ENCODE measurements at regions not wholly inside any gene's neighbourhood (a gene's known extent, or its start where the extent isn't known, plus 50 kb on each side); places are given as distances from the start of the nearest gene placed in this dataset.

DNA sequence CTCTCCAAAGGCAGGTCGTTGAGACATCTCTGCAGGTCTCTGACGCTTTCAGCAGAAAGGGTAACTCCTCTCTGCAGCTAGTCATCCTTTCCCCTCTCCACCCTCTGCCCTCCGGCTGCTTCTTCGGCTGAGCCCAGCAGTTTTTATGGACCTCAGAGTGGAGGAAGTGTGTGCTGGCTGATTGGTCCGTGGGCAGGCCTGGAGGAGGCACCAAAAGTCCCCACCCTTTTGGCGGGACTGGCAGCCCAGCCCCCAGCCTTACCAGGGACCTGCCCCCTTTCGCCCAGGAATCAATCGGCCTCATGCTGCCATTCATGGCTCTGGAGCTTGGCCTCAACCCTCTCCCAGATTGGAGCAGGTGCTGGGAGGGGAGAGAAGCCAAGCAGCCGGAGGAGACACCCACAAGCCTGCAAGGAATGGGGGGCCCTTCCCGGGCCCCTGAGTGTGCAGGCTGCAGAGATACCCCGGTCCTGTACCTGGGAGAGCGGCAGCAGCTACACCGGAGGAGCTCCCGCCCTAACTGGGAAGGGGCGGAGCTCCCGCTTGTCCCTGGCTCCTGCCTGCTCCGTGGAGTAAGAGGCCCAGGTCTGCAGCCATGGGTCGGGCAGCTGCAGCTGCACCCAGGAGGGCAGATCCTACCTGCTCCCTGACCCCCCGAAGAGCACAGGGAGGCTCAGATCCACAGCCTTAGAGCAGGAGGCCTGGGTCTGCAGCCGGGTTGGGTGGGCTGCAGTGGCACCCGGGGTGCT, 170.3 kb upstream of the SOX4 start:
- Mint-ChIP-seq H3K4me1 (no peaks in the 10 kb centered on the region), H3K4me3 (no peak overlapping the region), H3K27ac (no peak overlapping the region), H3K27me3 (no peaks in the 10 kb centered on the region), H3K9me3 (ENCODE audit: insufficient read depth) (peaks cover 3% of the 10 kb centered on the region)
- ChIA-PET POLR2A (no interaction called here), CTCF (no interaction called here)
- Histone ChIP-seq H3K4me1 (ENCODE audit: control insufficient read depth in 2 of 2, insufficient read depth in 2 of 2, low read length in 2 of 2) (no peaks in the 10 kb centered on the region), H3K27me3 (replicated peaks in 1 of 4; ENCODE audit: control extremely low read depth in 1 of 4, control insufficient read depth in 3 of 4, insufficient read depth in 4 of 4, low read length in 3 of 4) (no peaks in the 10 kb centered on the region), H3K9ac (ENCODE audit: low read length) (no peak overlapping the region), H3K36me3 (replicated peaks in 1 of 2; ENCODE audit: control extremely low read depth in 1 of 2, control insufficient read depth in 1 of 2, extremely low read depth in 1 of 2, insufficient read depth in 2 of 2, low read length in 1 of 2) (no peaks in the 10 kb centered on the region), H3K4me2 (replicated peaks; ENCODE audit: low read depth, low read length, poor library complexity, severe bottlenecking) (no peak overlapping the region), H4K20me1 (ENCODE audit: control insufficient read depth, insufficient read depth, low read length, poor library complexity, severe bottlenecking) (no peaks in the 10 kb centered on the region), H3K79me2 (ENCODE audit: control insufficient read depth, insufficient read depth, low read length) (no peaks in the 10 kb centered on the region), H2AFZ (ENCODE audit: insufficient read depth, low read depth, low read length, poor library complexity, severe bottlenecking) (no peak overlapping the region), H3K27ac (ENCODE audit: low read length in 2 of 2) (no peak overlapping the region), H3K4me3 (ENCODE audit: control extremely low read depth in 1 of 5, extremely low read depth in 1 of 5, insufficient read depth in 1 of 5, low read depth in 2 of 5, low read length in 4 of 5) (no peak overlapping the region), H3K9me3 (ENCODE audit: control extremely low read depth in 1 of 3, control insufficient read depth in 2 of 3, insufficient read depth in 1 of 3, low read length in 2 of 3) (peaks cover 0 to 3% (median 0%) of the 10 kb centered on the region in 3 donors)
- TF ChIP-seq EZH2 (IDR thresholded peaks at IDR 0.05; ENCODE audit: borderline replicate concordance, insufficient read depth, low read depth, low read length, poor library complexity, severe bottlenecking) = no peak
- TF ChIP-seq, protein P1, sequence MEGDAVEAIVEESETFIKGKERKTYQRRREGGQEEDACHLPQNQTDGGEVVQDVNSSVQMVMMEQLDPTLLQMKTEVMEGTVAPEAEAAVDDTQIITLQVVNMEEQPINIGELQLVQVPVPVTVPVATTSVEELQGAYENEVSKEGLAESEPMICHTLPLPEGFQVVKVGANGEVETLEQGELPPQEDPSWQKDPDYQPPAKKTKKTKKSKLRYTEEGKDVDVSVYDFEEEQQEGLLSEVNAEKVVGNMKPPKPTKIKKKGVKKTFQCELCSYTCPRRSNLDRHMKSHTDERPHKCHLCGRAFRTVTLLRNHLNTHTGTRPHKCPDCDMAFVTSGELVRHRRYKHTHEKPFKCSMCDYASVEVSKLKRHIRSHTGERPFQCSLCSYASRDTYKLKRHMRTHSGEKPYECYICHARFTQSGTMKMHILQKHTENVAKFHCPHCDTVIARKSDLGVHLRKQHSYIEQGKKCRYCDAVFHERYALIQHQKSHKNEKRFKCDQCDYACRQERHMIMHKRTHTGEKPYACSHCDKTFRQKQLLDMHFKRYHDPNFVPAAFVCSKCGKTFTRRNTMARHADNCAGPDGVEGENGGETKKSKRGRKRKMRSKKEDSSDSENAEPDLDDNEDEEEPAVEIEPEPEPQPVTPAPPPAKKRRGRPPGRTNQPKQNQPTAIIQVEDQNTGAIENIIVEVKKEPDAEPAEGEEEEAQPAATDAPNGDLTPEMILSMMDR (IDR thresholded peaks at IDR 0.05) = no peak
- intact Hi-C loops (cut with micrococcal nuclease) = no loop called here
- ATAC-seq (ENCODE audit: low read depth) (no peak), DNase-seq (no peak)
- WGBS (ENCODE audit: insufficient coverage) = 97% methylated on average over 18 of the region's 21 CpGs

DNA sequence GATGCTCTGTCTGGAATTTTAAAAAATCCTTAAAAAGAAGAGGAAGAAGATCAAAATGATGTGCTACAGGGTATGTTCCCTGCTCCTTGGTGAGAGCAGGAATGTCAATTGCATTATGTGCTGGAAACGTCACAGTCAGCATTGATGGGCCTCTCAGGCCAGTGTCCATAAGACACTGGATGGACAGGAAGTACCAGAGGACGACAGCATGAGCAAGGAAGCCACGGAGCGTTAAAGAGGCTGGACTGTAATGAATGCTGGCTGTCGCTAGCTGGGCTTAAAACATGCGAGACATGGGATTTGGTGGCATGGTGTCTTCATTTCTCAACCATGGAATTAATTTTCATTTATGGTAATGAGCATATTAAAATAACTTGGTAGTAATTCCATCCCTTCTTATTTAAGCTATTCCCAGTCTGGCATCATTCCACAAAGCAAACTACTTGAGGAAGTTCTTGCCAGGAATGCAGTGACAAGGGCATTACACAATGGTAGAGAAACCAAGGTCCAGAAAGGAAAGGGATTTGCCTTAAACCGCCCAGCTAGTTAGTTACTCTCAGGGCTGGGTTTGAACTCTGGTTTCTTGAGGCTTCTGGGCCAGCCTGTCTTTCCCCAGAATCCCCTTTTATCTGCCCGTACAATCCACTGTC, 166.6 kb upstream of the SOX4 start:
- 88% methylated on average over 4 of the region's 8 CpGs for WGBS (ENCODE audit: insufficient coverage)

More for the DNA sequence above, 166.6 kb upstream of the SOX4 start:
- DNase-seq (no peak), ATAC-seq (ENCODE audit: low read depth) (no peak)
- H3K9me3 Mint-ChIP-seq (ENCODE audit: insufficient read depth) = peaks cover 3% of the 10 kb centered on the region
- no peak overlapping the region for H2AFZ ChIP-seq (ENCODE audit: insufficient read depth, low read depth, low read length, poor library complexity, severe bottlenecking)
- H3K4me2 ChIP-seq (replicated peaks; ENCODE audit: low read depth, low read length, poor library complexity, severe bottlenecking) = no peak overlapping the region
- no peaks in the 10 kb centered on the region for H3K27me3 Mint-ChIP-seq
- H3K36me3 ChIP-seq (replicated peaks in 1 of 2; ENCODE audit: control extremely low read depth in 1 of 2, control insufficient read depth in 1 of 2, extremely low read depth in 1 of 2, insufficient read depth in 2 of 2, low read length in 1 of 2) = no peaks in the 10 kb centered on the region
- H3K4me3 Mint-ChIP-seq = no peak overlapping the region
- H3K79me2 ChIP-seq (ENCODE audit: control insufficient read depth, insufficient read depth, low read length) = no peaks in the 10 kb centered on the region
- H3K4me1 Mint-ChIP-seq = no peaks in the 10 kb centered on the region
- no peak for TF ChIP-seq EZH2 (IDR thresholded peaks at IDR 0.05; ENCODE audit: borderline replicate concordance, insufficient read depth, low read depth, low read length, poor library complexity, severe bottlenecking)
- TF ChIP-seq, protein P1 (IDR thresholded peaks at IDR 0.05) = no peak
- ChIA-PET CTCF (interaction anchor here (0.6 kb wide), 2 partner anchors 56 to 76 kb away, joined by 3 read pairs; no protein-coding TSS in a partner anchor), POLR2A (no interaction called here)
- no peaks in the 10 kb centered on the region for H4K20me1 ChIP-seq (ENCODE audit: control insufficient read depth, insufficient read depth, low read length, poor library complexity, severe bottlenecking)
- H3K9ac ChIP-seq (ENCODE audit: low read length) = no peak overlapping the region
- no peaks in the 10 kb centered on the region for H3K4me1 ChIP-seq (ENCODE audit: control insufficient read depth in 2 of 2, insufficient read depth in 2 of 2, low read length in 2 of 2)
- no peaks in the 10 kb centered on the region for H3K27me3 ChIP-seq (replicated peaks in 1 of 4; ENCODE audit: control extremely low read depth in 1 of 4, control insufficient read depth in 3 of 4, insufficient read depth in 4 of 4, low read length in 3 of 4)
- intact Hi-C loops (cut with micrococcal nuclease) = no loop called here
- no peak overlapping the region for H3K27ac ChIP-seq (ENCODE audit: low read length in 2 of 2)
- no peak overlapping the region for H3K4me3 ChIP-seq (ENCODE audit: control extremely low read depth in 1 of 5, extremely low read depth in 1 of 5, insufficient read depth in 1 of 5, low read depth in 2 of 5, low read length in 4 of 5)
- peaks cover 0 to 3% (median 0%) of the 10 kb centered on the region in 3 donors for H3K9me3 ChIP-seq (ENCODE audit: control extremely low read depth in 1 of 3, control insufficient read depth in 2 of 3, insufficient read depth in 1 of 3, low read length in 2 of 3)
- no peak overlapping the region for H3K27ac Mint-ChIP-seq

Data from B cell (primary cell).